ENCODE measurements at regions not wholly inside any gene's neighbourhood (a gene's known extent, or its start where the extent isn't known, plus 50 kb on each side); places are given as distances from the start of the nearest gene placed in this dataset.

GRCh38 chr10:104574838-104575237 is 66.3 kb upstream of the SORCS3 start:
- TF ChIP-seq POLR2A (IDR thresholded peaks at IDR 0.05) (no peak), CTCF (IDR thresholded peaks at IDR 0.05) (no peak)
